Heart right ventricle (tissue), 16 donors: ENCODE measurements at regions not wholly inside any gene's neighbourhood (a gene's known extent, or its start where the extent isn't known, plus 50 kb on each side); places are given as distances from the start of the nearest gene placed in this dataset.

Experiments
- ATAC-seq, 8 donors: fragments of 200-7000 bp; cut with Tn5 transposase; one replicate each; pipeline ENCODE4 v1.9.1; 2020; ENCODE audit warnings: mild to moderate bottlenecking in 8 of 8, moderate library complexity in 8 of 8, moderate number of reproducible peaks in 1 of 8
- DNase-seq, 2 donors: peaks; one replicate each; pipeline ENCODE4 v3.0.0-alpha.2; 2020
- H3K27ac ChIP-seq, 10 donors: fragments of 200-600 bp; sonication (generic) in 2 of 10; one replicate each; pipeline versions ENCODE4 v1.5.0 to v1.8.0; 2020 to 2022; ENCODE audit warnings: mild to moderate bottlenecking in 3 of 10
- H3K27me3 ChIP-seq, 7 donors: fragments of 200-600 bp; one replicate each; pipeline ENCODE4 v1.8.0; 2021 to 2022; ENCODE audit warnings: mild to moderate bottlenecking in 2 of 7
- H3K36me3 ChIP-seq, 9 donors: fragments of 200-600 bp; sonication (generic) in 1 of 9; one replicate each; pipeline versions ENCODE4 v1.5.0 to v1.8.0; 2020 to 2022; ENCODE audit warnings: mild to moderate bottlenecking in 2 of 9
- H3K4me1 ChIP-seq, 9 donors: fragments of 200-600 bp; sonication (generic) in 1 of 9; one replicate each; pipeline versions ENCODE4 v1.5.0 to v1.8.0; 2020 to 2022; ENCODE audit warnings: mild to moderate bottlenecking in 4 of 9
- H3K4me3 ChIP-seq, 10 donors: fragments of 200-600 bp; sonication (generic) in 2 of 10; one replicate each; pipeline versions ENCODE4 v1.5.0 to v1.8.0; 2020 to 2022; ENCODE audit warnings: mild to moderate bottlenecking in 7 of 10, moderate library complexity in 2 of 10
- H3K9me3 ChIP-seq, 11 donors: fragments of 200-600 bp in 10 of 11; sonication (generic) in 2 of 11; one replicate each; pipeline versions ENCODE4 v1.5.0 to v1.8.0; 2013 to 2022; ENCODE audit warnings: mild to moderate bottlenecking in 2 of 11, control low read depth in 1 of 11, moderate library complexity in 1 of 11
- CTCF ChIP-seq, 9 donors: fragments of 200-600 bp; sonication (generic) in 2 of 9; IDR thresholded peaks; one replicate each; pipeline versions ENCODE4 v1.5.0 to v1.8.0; 2021 to 2022; ENCODE audit warnings: antibody characterized with exemption in 9 of 9, mild to moderate bottlenecking in 5 of 9, moderate library complexity in 1 of 9
- WGBS, 2 donors: extraction: QIAGEN DNeasy Blood & Tissue Kit; methylation state at CpG; one replicate each; pipeline ENCODE4 v1.1.7; 2013; ENCODE audit warnings: inconsistent platforms in 1 of 2; 5-methylcytosine and 5-hydroxymethylcytosine counted together
- intact Hi-C, 10 donors: fragments of 100-400 bp; cut with DNase I; formaldehyde crosslinking; loops; one replicate each; pipeline versions ENCODE4 v1.11.1 to v1.14.2; 2022
- donor health status: Arrhythmogenic right ventricular cardiomyopathy.
- donor health status: ischemic (EF 13 %, LVEDD 7.1; RV severe dilation, severe dysfunction).
- donor health status: healthy with polysubstance abuse.
- donor health status: DM: no; HTN: yes; CAD: no.
- donor health status: DM: no; HTN: no; CAD: no.
- donor health status: ischemic (EF 25% LVEDD 6.9; RV normal size, moderate dysfunction).
- donor health status: ischemic (EF 25% LVEDD 5.7; RV mildly dilated, moderate dysfunction).
- donor health status: healthy.
- donor health status: DM: yes; HTN: yes; CAD: no.
- donor health status: Ischemic cardiomyopathy.
- donor health status: ischemic (EF 35%, LVEDD 5.7; RV mildly dilated, moderate dysfunction).
- donor health status: nonischemic (EF 11% LVEDD 7.7; RV severe dilation, severe dysfunction).
- donor health status: DM: yes; HTN: yes; CAD: no.
- donor health status: PGD.
- donor health status: ischemic (EF 29% LVEDD 5.4; RV normal size, mild dysfunction).
- donor health status: nonischemic (EF 23%, LVEDD 6.1; RV moderate dilation, normal function).

GRCh38 chr13:73466561-73466960 lies 407.8 kb downstream of the KLF5 start:
- TF ChIP-seq CTCF (IDR thresholded peaks at IDR 0.05), result no peak

GRCh38 chr13:73465617-73465971 lies 406.8 kb downstream of the KLF5 start:
- Histone ChIP-seq H3K4me3 (no peak overlapping the region), H3K4me1 (peaks cover 0 to 4% (median 0%) of the 10 kb centered on the region in 9 donors), H3K9me3 (peaks cover 0 to 4% (median 0%) of the 10 kb centered on the region in 11 donors), H3K36me3 (no peaks in the 10 kb centered on the region), H3K27me3 (no peaks in the 10 kb centered on the region), H3K27ac (no peak overlapping the region)
- WGBS, 2 donors, result 57 to 66% methylated on average over 3 of the region's 3 CpGs
- DNase-seq, result no peak
- no peak for TF ChIP-seq CTCF (IDR thresholded peaks at IDR 0.05)
- no peak for ATAC-seq
- intact Hi-C loops, result no loop called here

More at GRCh38 chr13:73466561-73466960, 407.8 kb downstream of the KLF5 start:
- H3K27me3 ChIP-seq, result no peaks in the 10 kb centered on the region
- H3K4me1 ChIP-seq, result peaks cover 0 to 4% (median 0%) of the 10 kb centered on the region in 9 donors
- no peak overlapping the region for H3K27ac ChIP-seq
- H3K4me3 ChIP-seq, result no peak overlapping the region
- intact Hi-C loops, result no loop called here
- ATAC-seq (no peak), DNase-seq (no peak)
- peaks cover 0 to 4% (median 0%) of the 10 kb centered on the region in 11 donors for H3K9me3 ChIP-seq
- WGBS, 2 donors, result 73% methylated on average over 4 of the region's 4 CpGs
- H3K36me3 ChIP-seq, result no peaks in the 10 kb centered on the region

- Histone ChIP-seq H3K27me3 (no peaks in the 10 kb centered on the region), H3K27ac (no peak overlapping the region), H3K4me3 (no peak overlapping the region), H3K36me3 (no peaks in the 10 kb centered on the region), H3K9me3 (peaks cover 0 to 4% (median 0%) of the 10 kb centered on the region in 11 donors), H3K4me1 (peaks cover 0 to 4% (median 0%) of the 10 kb centered on the region in 9 donors)
- DNase-seq, result no peak
- intact Hi-C loops, result no loop called here
- no peak for ATAC-seq
- no peak for TF ChIP-seq CTCF (IDR thresholded peaks at IDR 0.05)
- 47 to 55% methylated on average over 5 of the region's 5 CpGs for WGBS, 2 donors
Observed at GRCh38 chr13:73464758-73465616, 406.2 kb downstream of the KLF5 start.

GRCh38 chr13:73462241-73462640 lies 403.4 kb downstream of the KLF5 start:
- WGBS, 2 donors, result 68 to 72% methylated on average over 4 of the region's 4 CpGs
- H3K27me3 ChIP-seq, result no peaks in the 10 kb centered on the region
- no peaks in the 10 kb centered on the region for H3K36me3 ChIP-seq
- intact Hi-C loops, result no loop called here
- H3K4me1 ChIP-seq, result peaks cover 0 to 4% (median 0%) of the 10 kb centered on the region in 9 donors
- no peak for ATAC-seq
- DNase-seq, result no peak
- no peak overlapping the region for H3K4me3 ChIP-seq
- no peak for TF ChIP-seq CTCF (IDR thresholded peaks at IDR 0.05)
- peaks cover 0 to 3% (median 0%) of the 10 kb centered on the region in 11 donors for H3K9me3 ChIP-seq
- no peak overlapping the region for H3K27ac ChIP-seq
